Superior temporal gyrus (tissue), 1 donor: ENCODE measurements at regions not wholly inside any gene's neighbourhood (a gene's known extent, or its start where the extent isn't known, plus 50 kb on each side); places are given as distances from the start of the nearest gene placed in this dataset.
"Not testable (repeated sequence)": the region's sequence is repeated elsewhere in the genome, so short reads cannot be mapped to it uniquely, and the experiment has no call there.

Source experiments
- DNase-seq: peaks from one replicate; pipeline ENCODE4 v3.0.0-alpha.2; 2016; ENCODE audit errors: extremely low spot score

GRCh38 chr13:76292031-76292430 is 594.2 kb downstream of the KCTD12 start:
- DNase-seq, result no peak

- DNase-seq, result no peak
These were observed 596.6 kb downstream of the KCTD12 start for GRCh38 chr13:76289558-76289957.

GRCh38 chr13:76286178-76286577 is 600.0 kb downstream of the KCTD12 start:
- no peak for DNase-seq

GRCh38 chr13:76285463-76285862 is 600.7 kb downstream of the KCTD12 start:
- DNase-seq, result no peak

- DNase-seq, result not testable (repeated sequence)
These were observed 606.4 kb downstream of the KCTD12 start for GRCh38 chr13:76279766-76280165.

- no peak for DNase-seq
These were observed 614.4 kb downstream of the KCTD12 start for GRCh38 chr13:76271728-76272232.

GRCh38 chr13:76268307-76268706 is 617.9 kb downstream of the KCTD12 start:
- DNase-seq, result not testable (repeated sequence)

GRCh38 chr13:76267216-76267615 is 619.0 kb downstream of the KCTD12 start:
- no peak for DNase-seq

GRCh38 chr13:76266561-76266960 is 619.6 kb downstream of the KCTD12 start:
- no peak for DNase-seq

- peak; percentile 55 for DNase-seq
These were observed 614.1 kb downstream of the LMO7 start for GRCh38 chr13:76250211-76250610.

GRCh38 chr13:76245920-76246319 is 609.8 kb downstream of the LMO7 start:
- no peak for DNase-seq

- DNase-seq, result no peak
These were observed 609.1 kb downstream of the LMO7 start for GRCh38 chr13:76245211-76245610.

- DNase-seq, result not testable (repeated sequence)
These were observed 607.0 kb downstream of the LMO7 start for GRCh38 chr13:76243120-76243519.

- DNase-seq, result no peak
These were observed 603.0 kb downstream of the LMO7 start for GRCh38 chr13:76239031-76239680.

GRCh38 chr13:76231522-76232167 is 595.5 kb downstream of the LMO7 start:
- no peak for DNase-seq

GRCh38 chr13:76229281-76229680 is 593.2 kb downstream of the LMO7 start:
- no peak for DNase-seq

GRCh38 chr13:76226941-76227340 is 590.8 kb downstream of the LMO7 start:
- no peak for DNase-seq

GRCh38 chr13:76225815-76226489 is 589.8 kb downstream of the LMO7 start:
- DNase-seq, result no peak

- DNase-seq, result no peak
These were observed 587.9 kb downstream of the LMO7 start for GRCh38 chr13:76223999-76224398.

- DNase-seq, result no peak
These were observed 587.4 kb downstream of the LMO7 start for GRCh38 chr13:76223565-76223964.

GRCh38 chr13:76222511-76222910 is 586.4 kb downstream of the LMO7 start:
- no peak for DNase-seq

- DNase-seq, result no peak
These were observed 580.6 kb downstream of the LMO7 start for GRCh38 chr13:76216729-76217128.

GRCh38 chr13:76214001-76214400 is 577.9 kb downstream of the LMO7 start:
- no peak for DNase-seq
